Neural cell (in vitro differentiated cells): ENCODE measurements at regions not wholly inside any gene's neighbourhood (a gene's known extent, or its start where the extent isn't known, plus 50 kb on each side); places are given as distances from the start of the nearest gene placed in this dataset.

Experiments used
- H2AFZ ChIP-seq: fragments of 200-600, 300-800 bp; sonication (generic), shearing (Covaris generic); 2 replicates; pipeline ENCODE4 v1.6.0; 2014; ENCODE audit warnings: low read depth, mild to moderate bottlenecking, antibody characterized with exemption, low read length, moderate library complexity
- H3F3A ChIP-seq: fragments of 200-600 bp; shearing (Covaris generic); 2 replicates; pipeline ENCODE4 v1.6.1; 2016; ENCODE audit warnings: mild to moderate bottlenecking, moderate library complexity, mixed read lengths, antibody characterized with exemption, low read length; ENCODE audit not compliant: insufficient read depth, poor library complexity, severe bottlenecking
- H3K27ac ChIP-seq: fragments of 200-600, 300-800 bp; sonication (generic), shearing (Covaris generic); 2 replicates; pipeline ENCODE4 v1.5.1; 2014; ENCODE audit warnings: mild to moderate bottlenecking, low read length, moderate library complexity
- H3K27me3 ChIP-seq: fragments of 300-800, 200-600 bp; sonication (generic), shearing (Covaris generic); 2 replicates; pipeline ENCODE4 v1.6.0; 2014; ENCODE audit warnings: mild to moderate bottlenecking, low read depth, low read length, moderate library complexity; ENCODE audit not compliant: insufficient read depth
- H3K36me3 ChIP-seq: fragments of 300-800, 200-600 bp; sonication (generic), shearing (Covaris generic); 2 replicates; pipeline ENCODE4 v1.5.1; 2014; ENCODE audit warnings: mild to moderate bottlenecking, antibody characterized with exemption, low read length, moderate library complexity; ENCODE audit not compliant: insufficient read depth
- H3K4me2 ChIP-seq: fragments of 300-800, 200-600 bp; sonication (generic), shearing (Covaris generic); 2 replicates; pipeline ENCODE4 v1.6.0; 2014; ENCODE audit warnings: mild to moderate bottlenecking, low read length
- H3K4me3 ChIP-seq: fragments of 300-800, 200-600 bp; sonication (generic), shearing (Covaris generic); 2 replicates; pipeline ENCODE4 v1.5.1; 2014; ENCODE audit warnings: mild to moderate bottlenecking, low read length, moderate library complexity
- H3K79me2 ChIP-seq: fragments of 200-600 bp; shearing (Covaris generic); replicated peaks from 2 replicates; pipeline ENCODE4 v1.6.0; 2014; ENCODE audit warnings: mild to moderate bottlenecking, low read length, moderate library complexity; ENCODE audit not compliant: insufficient read depth
- H3K9ac ChIP-seq: fragments of 300-800, 200-600 bp; sonication (generic), shearing (Covaris generic); 2 replicates; pipeline ENCODE4 v1.6.1; 2016; ENCODE audit warnings: mild to moderate bottlenecking, low read length, mixed read lengths
- H3K9me2 ChIP-seq: fragments of 200-600 bp; shearing (Covaris generic); 2 replicates; pipeline ENCODE4 v1.6.1; 2016; ENCODE audit warnings: mild to moderate bottlenecking, low read length, mixed read lengths; ENCODE audit not compliant: insufficient read depth
- H3K9me3 ChIP-seq: fragments of 200-600, 300-800 bp; sonication (generic), shearing (Covaris generic); 2 replicates; pipeline ENCODE4 v1.6.1; 2016; ENCODE audit warnings: mild to moderate bottlenecking, mixed run types, low read length, moderate library complexity, mixed read lengths
- H4K20me1 ChIP-seq: fragments of 200-600 bp; shearing (Covaris generic); 2 replicates; pipeline ENCODE4 v1.6.1; 2016; ENCODE audit warnings: mild to moderate bottlenecking, mixed run types; ENCODE audit not compliant: insufficient read depth
- EP300 ChIP-seq: fragments of 450-650 bp; conservative IDR thresholded peaks from 2 replicates; pipeline ENCODE4 v1.6.1; 2014; ENCODE audit warnings: antibody characterized with exemption, mild to moderate bottlenecking, moderate library complexity; ENCODE audit not compliant: poor library complexity, severe bottlenecking
- EZH2 ChIP-seq: fragments of 200-600, 300-800 bp; shearing (Covaris generic), sonication (generic); IDR thresholded peaks from 2 replicates; pipeline ENCODE4 v1.6.1; 2014; ENCODE audit warnings: antibody characterized with exemption, low read length, borderline replicate concordance, mild to moderate bottlenecking; ENCODE audit not compliant: insufficient read depth, poor library complexity, severe bottlenecking
- MXI1 ChIP-seq: fragments of 450-650 bp; conservative IDR thresholded peaks from 2 replicates; pipeline ENCODE4 v1.6.1; 2014; ENCODE audit warnings: antibody characterized with exemption, mild to moderate bottlenecking; ENCODE audit not compliant: poor library complexity, severe bottlenecking
- POLR2AphosphoS5 ChIP-seq: IDR thresholded peaks from 2 replicates; pipeline ENCODE4 v1.6.1; 2012
- RAD21 ChIP-seq: fragments of 450-650 bp; conservative IDR thresholded peaks from 2 replicates; pipeline ENCODE4 v1.6.1; 2014; ENCODE audit warnings: antibody characterized with exemption, mild to moderate bottlenecking, moderate library complexity
- REST ChIP-seq: IDR thresholded peaks from 2 replicates; pipeline ENCODE4 v1.6.1; 2012; ENCODE audit warnings: borderline replicate concordance
- SMC3 ChIP-seq: fragments of 450-650 bp; conservative IDR thresholded peaks from 2 replicates; pipeline ENCODE4 v1.6.1; 2014; ENCODE audit warnings: antibody characterized with exemption, mild to moderate bottlenecking, moderate library complexity; ENCODE audit not compliant: poor library complexity
- TAF1 ChIP-seq: IDR thresholded peaks from 2 replicates; pipeline ENCODE4 v1.6.1; 2012; ENCODE audit warnings: low read depth
- TF ChIP-seq, protein P1 (sequence below): fragments of 450-650 bp; IDR thresholded peaks from 2 replicates; pipeline ENCODE4 v1.5.1; 2014; ENCODE audit warnings: antibody characterized with exemption, mild to moderate bottlenecking, moderate library complexity; ENCODE audit not compliant: poor library complexity, severe bottlenecking

DNA sequence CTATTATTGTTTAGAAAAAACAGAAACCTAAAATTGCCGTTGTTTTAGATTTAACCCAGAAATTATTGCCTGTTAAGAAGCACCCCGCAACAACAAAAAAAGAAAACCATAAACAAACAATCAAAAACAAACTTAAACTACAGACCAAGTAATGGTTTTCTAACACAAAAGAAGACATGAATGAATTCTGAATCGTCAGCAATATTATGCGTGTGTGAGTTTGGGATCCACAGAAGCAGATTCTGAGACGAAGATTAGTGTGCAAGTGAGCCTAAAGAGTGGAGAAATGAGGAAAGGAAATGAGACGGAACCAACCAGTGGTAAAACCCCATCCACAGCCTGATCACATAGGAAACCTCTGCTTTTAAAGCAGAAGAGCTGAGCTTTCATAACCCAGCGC lies 1514.9 kb upstream of the PIK3C3 start:
- Histone ChIP-seq H3K9me3 (no peaks in the 10 kb centered on the region), H3K9ac (no peak overlapping the region), H3K79me2 (no peaks in the 10 kb centered on the region), H3K9me2 (no peaks in the 10 kb centered on the region), H3K36me3 (no peaks in the 10 kb centered on the region), H2AFZ (no peak overlapping the region), H4K20me1 (no peaks in the 10 kb centered on the region), H3F3A (no peaks in the 10 kb centered on the region), H3K27ac (no peak overlapping the region), H3K4me3 (no peak overlapping the region), H3K27me3 (no peaks in the 10 kb centered on the region), H3K4me2 (no peak overlapping the region)
- TF ChIP-seq EZH2 (no peak), TAF1 (no peak), SMC3 (no peak), REST (no peak), RAD21 (no peak), MXI1 (no peak), EP300 (no peak), POLR2AphosphoS5 (no peak)
- TF ChIP-seq, protein P1, sequence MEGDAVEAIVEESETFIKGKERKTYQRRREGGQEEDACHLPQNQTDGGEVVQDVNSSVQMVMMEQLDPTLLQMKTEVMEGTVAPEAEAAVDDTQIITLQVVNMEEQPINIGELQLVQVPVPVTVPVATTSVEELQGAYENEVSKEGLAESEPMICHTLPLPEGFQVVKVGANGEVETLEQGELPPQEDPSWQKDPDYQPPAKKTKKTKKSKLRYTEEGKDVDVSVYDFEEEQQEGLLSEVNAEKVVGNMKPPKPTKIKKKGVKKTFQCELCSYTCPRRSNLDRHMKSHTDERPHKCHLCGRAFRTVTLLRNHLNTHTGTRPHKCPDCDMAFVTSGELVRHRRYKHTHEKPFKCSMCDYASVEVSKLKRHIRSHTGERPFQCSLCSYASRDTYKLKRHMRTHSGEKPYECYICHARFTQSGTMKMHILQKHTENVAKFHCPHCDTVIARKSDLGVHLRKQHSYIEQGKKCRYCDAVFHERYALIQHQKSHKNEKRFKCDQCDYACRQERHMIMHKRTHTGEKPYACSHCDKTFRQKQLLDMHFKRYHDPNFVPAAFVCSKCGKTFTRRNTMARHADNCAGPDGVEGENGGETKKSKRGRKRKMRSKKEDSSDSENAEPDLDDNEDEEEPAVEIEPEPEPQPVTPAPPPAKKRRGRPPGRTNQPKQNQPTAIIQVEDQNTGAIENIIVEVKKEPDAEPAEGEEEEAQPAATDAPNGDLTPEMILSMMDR: no peak

GRCh38 chr18:40437517-40437916 lies 1517.5 kb upstream of the PIK3C3 start:
- Histone ChIP-seq H2AFZ (no peak overlapping the region), H3K4me3 (no peak overlapping the region), H4K20me1 (no peaks in the 10 kb centered on the region), H3K27ac (peak overlapping the region; percentile 67), H3K4me2 (no peak overlapping the region), H3K36me3 (no peaks in the 10 kb centered on the region), H3K9me3 (no peaks in the 10 kb centered on the region), H3K79me2 (no peaks in the 10 kb centered on the region), H3K27me3 (no peaks in the 10 kb centered on the region), H3K9ac (no peak overlapping the region), H3F3A (no peaks in the 10 kb centered on the region), H3K9me2 (no peaks in the 10 kb centered on the region)
- TF ChIP-seq REST (peak; percentile 38), RAD21 (peak; percentile 66), EZH2 (no peak), MXI1 (no peak), TAF1 (no peak), EP300 (peak; percentile 77), POLR2AphosphoS5 (peak; percentile 71), SMC3 (peak; percentile 61)
- TF ChIP-seq, protein P1: peak; percentile 57
